ENCODE measurements at regions not wholly inside any gene's neighbourhood (a gene's known extent, or its start where the extent isn't known, plus 50 kb on each side); places are given as distances from the start of the nearest gene placed in this dataset.

DNA sequence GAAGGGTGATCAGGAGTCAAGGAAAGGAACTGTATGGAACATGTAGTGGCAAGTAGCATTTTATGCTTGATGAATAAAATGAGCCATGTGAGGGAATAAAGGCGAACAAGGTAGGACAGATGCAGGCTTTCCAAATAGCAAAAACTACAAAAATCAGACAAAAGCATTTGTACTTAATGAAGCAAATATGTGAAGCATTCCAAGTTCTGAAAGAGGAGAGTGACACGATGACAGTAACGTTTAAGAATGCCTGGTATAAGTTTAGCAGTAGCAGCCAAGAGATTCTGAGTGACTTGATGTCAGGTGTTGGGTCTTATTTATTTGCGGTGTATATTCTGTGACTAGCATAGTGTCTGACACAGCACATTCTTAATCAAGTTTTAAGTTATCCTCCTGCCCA lies 408.2 kb upstream of the RASGRP1 start:
- no peaks in the 10 kb centered on the region for H3K27me3 ChIP-seq (ENCODE audit: control insufficient read depth in 2 of 2, insufficient read depth in 2 of 2, low read length in 2 of 2)
- no peaks in the 10 kb centered on the region for H3K9me1 ChIP-seq (replicated peaks; ENCODE audit: control insufficient read depth, extremely low read depth, insufficient read depth, low read length)
- dilution Hi-C loops (cut with MboI; ENCODE audit: extremely low pct_ligation_motif_present, low sequenced_read_pairs) (no loop called here), intact Hi-C loops (cut with micrococcal nuclease) (no loop called here)
- H2AFZ ChIP-seq (ENCODE audit: low read depth, low read length) = no peak overlapping the region
- no peak overlapping the region for H3K27ac ChIP-seq (ENCODE audit: insufficient read depth, low read depth, low read length)
- POLR2A ChIA-PET = no interaction called here
- no peaks in the 10 kb centered on the region for H3K4me1 ChIP-seq (ENCODE audit: control insufficient read depth, extremely low read depth, insufficient read depth, low read length)
- no peaks in the 10 kb centered on the region for H3K9me3 ChIP-seq (replicated peaks; ENCODE audit: control insufficient read depth, insufficient read depth, low read length)
- TF ChIP-seq GATA2 (IDR thresholded peaks at IDR 0.05; ENCODE audit: insufficient read depth, insufficient read length, low read depth, low read length) (no peak), EZH2 (IDR thresholded peaks at IDR 0.05; ENCODE audit: borderline replicate concordance, low read depth, low read length, severe bottlenecking) (no peak), FOS (IDR thresholded peaks at IDR 0.05; ENCODE audit: borderline replicate concordance, insufficient read depth, low read length) (no peak), JUN (IDR thresholded peaks at IDR 0.05; ENCODE audit: borderline replicate concordance, insufficient read depth, insufficient read length, low read depth) (no peak)
- no peak overlapping the region for H3K9ac ChIP-seq (replicated peaks; ENCODE audit: extremely low read depth, insufficient read depth, low read length)
- no peak for FAIRE-seq
- CTCF ChIA-PET = no interaction called here
- BruUV-seq (replicated peaks) = no TSS peak
- no peak overlapping the region for H3K4me2 ChIP-seq (ENCODE audit: insufficient read depth, low read length)
- H3K79me2 ChIP-seq (ENCODE audit: control insufficient read depth, insufficient read depth, low read length) = no peaks in the 10 kb centered on the region
- no peak for DNase-seq (ENCODE audit: low read depth, low spot score)
- no peaks in the 10 kb centered on the region for H4K20me1 ChIP-seq (replicated peaks; ENCODE audit: control insufficient read depth, extremely low read depth, insufficient read depth, low read length)
- H3K4me3 ChIP-seq (replicated peaks in 1 of 3; ENCODE audit: insufficient read depth in 1 of 3, low read depth in 1 of 3, low read length in 3 of 3) = no peak overlapping the region
- H3K36me3 ChIP-seq (ENCODE audit: control insufficient read depth in 2 of 2, extremely low read depth in 1 of 2, insufficient read depth in 2 of 2, low read length in 2 of 2) = no peaks in the 10 kb centered on the region

DNA sequence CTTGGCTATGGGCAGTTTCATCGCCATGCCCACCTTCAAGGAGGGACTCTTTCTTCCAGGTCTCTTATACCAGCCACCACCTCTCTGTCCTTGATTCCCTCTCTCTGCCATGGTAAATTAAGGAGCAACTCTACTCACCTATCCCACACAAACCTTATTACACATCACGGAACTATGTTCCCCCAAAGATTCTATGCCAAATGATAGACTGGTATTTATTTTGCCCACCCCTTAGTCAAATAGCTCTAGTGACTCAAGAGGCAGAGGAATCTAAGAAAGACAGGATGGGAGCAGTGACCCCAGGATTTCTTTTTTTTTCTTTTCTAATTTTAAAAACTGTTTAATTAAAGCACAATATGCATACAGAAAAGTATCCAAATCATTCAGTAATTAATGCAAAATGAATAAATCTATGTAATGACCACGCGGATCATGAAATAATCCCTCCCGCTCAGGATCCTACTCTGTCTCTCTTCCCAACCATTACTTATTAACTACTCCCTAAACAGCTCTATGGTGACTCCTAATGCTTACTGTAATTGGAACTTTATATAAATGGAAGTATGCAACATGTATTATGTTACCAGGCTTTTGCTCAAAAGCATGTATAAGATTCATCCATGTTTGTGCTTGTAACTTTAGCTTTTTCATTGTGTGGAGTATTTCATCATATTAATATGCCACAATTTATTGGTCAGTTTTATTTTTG lies 410.8 kb upstream of the RASGRP1 start:
- CTCF ChIA-PET = no interaction called here
- H3K9ac ChIP-seq (replicated peaks; ENCODE audit: extremely low read depth, insufficient read depth, low read length) = no peak overlapping the region
- dilution Hi-C loops (cut with MboI; ENCODE audit: extremely low pct_ligation_motif_present, low sequenced_read_pairs) (no loop called here), intact Hi-C loops (cut with micrococcal nuclease) (no loop called here)
- H2AFZ ChIP-seq (ENCODE audit: low read depth, low read length) = no peak overlapping the region
- FAIRE-seq (no peak), DNase-seq (ENCODE audit: low read depth, low spot score) (no peak)
- no peaks in the 10 kb centered on the region for H3K36me3 ChIP-seq (ENCODE audit: control insufficient read depth in 2 of 2, extremely low read depth in 1 of 2, insufficient read depth in 2 of 2, low read length in 2 of 2)
- H3K4me1 ChIP-seq (ENCODE audit: control insufficient read depth, extremely low read depth, insufficient read depth, low read length) = no peaks in the 10 kb centered on the region
- no peaks in the 10 kb centered on the region for H3K9me1 ChIP-seq (replicated peaks; ENCODE audit: control insufficient read depth, extremely low read depth, insufficient read depth, low read length)
- no peak overlapping the region for H3K4me2 ChIP-seq (ENCODE audit: insufficient read depth, low read length)
- no peaks in the 10 kb centered on the region for H3K79me2 ChIP-seq (ENCODE audit: control insufficient read depth, insufficient read depth, low read length)
- no peak for TF ChIP-seq EZH2 (IDR thresholded peaks at IDR 0.05; ENCODE audit: borderline replicate concordance, low read depth, low read length, severe bottlenecking)
- TF ChIP-seq, protein P1, sequence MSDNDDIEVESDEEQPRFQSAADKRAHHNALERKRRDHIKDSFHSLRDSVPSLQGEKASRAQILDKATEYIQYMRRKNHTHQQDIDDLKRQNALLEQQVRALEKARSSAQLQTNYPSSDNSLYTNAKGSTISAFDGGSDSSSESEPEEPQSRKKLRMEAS (IDR thresholded peaks at IDR 0.05; ENCODE audit: insufficient read depth, insufficient read length) = no peak
- no peak for TF ChIP-seq POLR2A (IDR thresholded peaks at IDR 0.05; ENCODE audit: low read depth, low read length)
- TF ChIP-seq MYC (IDR thresholded peaks at IDR 0.05; ENCODE audit: low read depth, low read length) = no peak
- TF ChIP-seq POLR2AphosphoS5 (IDR thresholded peaks at IDR 0.05; ENCODE audit: insufficient read depth, low read depth, low read length) = no peak
- no peak for TF ChIP-seq JUN (IDR thresholded peaks at IDR 0.05; ENCODE audit: borderline replicate concordance, insufficient read depth, insufficient read length, low read depth)
- no peak for TF ChIP-seq CTCF (IDR thresholded peaks at IDR 0.05; ENCODE audit: extremely low read depth in 1 of 2, insufficient read depth in 1 of 2, low read depth in 1 of 2, low read length in 2 of 2)
- no peak for TF ChIP-seq FOS (IDR thresholded peaks at IDR 0.05; ENCODE audit: borderline replicate concordance, insufficient read depth, low read length)
- no peaks in the 10 kb centered on the region for H4K20me1 ChIP-seq (replicated peaks; ENCODE audit: control insufficient read depth, extremely low read depth, insufficient read depth, low read length)
- H3K4me3 ChIP-seq (replicated peaks in 1 of 3; ENCODE audit: insufficient read depth in 1 of 3, low read depth in 1 of 3, low read length in 3 of 3) = no peak overlapping the region
- no peaks in the 10 kb centered on the region for H3K9me3 ChIP-seq (replicated peaks; ENCODE audit: control insufficient read depth, insufficient read depth, low read length)
- H3K27me3 ChIP-seq (ENCODE audit: control insufficient read depth in 2 of 2, insufficient read depth in 2 of 2, low read length in 2 of 2) = no peaks in the 10 kb centered on the region
- BruUV-seq (replicated peaks) = no TSS peak
- H3K27ac ChIP-seq (ENCODE audit: insufficient read depth, low read depth, low read length) = no peak overlapping the region
- POLR2A ChIA-PET = no interaction called here

Measured in endothelial cell of umbilical vein (primary cell).